Brain microvascular endothelial cell (primary cell): ENCODE measurements at regions not wholly inside any gene's neighbourhood (a gene's known extent, or its start where the extent isn't known, plus 50 kb on each side); places are given as distances from the start of the nearest gene placed in this dataset.
A peak's percentile ranks its signal among the peaks of the same experiment; 100 is the strongest.

Experiments
- DNase-seq: peaks from one replicate; pipeline ENCODE4 v3.0.0-alpha.2; 2020
- H3K27ac ChIP-seq: fragments of 250-450 bp; sonication (Bioruptor Pico); 2 replicates; pipeline ENCODE4 v1.5.1; 2020; ENCODE audit warnings: mild to moderate bottlenecking, moderate library complexity
- H3K27me3 ChIP-seq: fragments of 250-450 bp; sonication (Bioruptor Pico); replicated peaks from 2 replicates; pipeline ENCODE4 v1.5.1; 2020; ENCODE audit warnings: mild to moderate bottlenecking
- H3K36me3 ChIP-seq: fragments of 250-450 bp; sonication (Bioruptor Pico); replicated peaks from 2 replicates; pipeline ENCODE4 v1.5.1; 2020; ENCODE audit warnings: mild to moderate bottlenecking
- H3K4me3 ChIP-seq: 2 replicates; pipeline ENCODE4 v1.5.1; 2011; ENCODE audit warnings: low read depth, mild to moderate bottlenecking, control low read depth, low read length, moderate library complexity
- CTCF ChIP-seq: IDR thresholded peaks from 2 replicates; pipeline ENCODE4 v1.5.1; 2011; ENCODE audit warnings: low read depth, mild to moderate bottlenecking, moderate library complexity, low read length, control low read depth, inconsistent platforms; ENCODE audit errors: missing control alignments
- in situ Hi-C: cut with HindIII; loops from 2 replicates; pipeline ENCODE4 v1.10.0; 2017; ENCODE audit warnings: low sequenced_read_pairs, low pct_ligation_motif_present

GRCh38 chr3:174538151-174538550, 321.0 kb upstream of the NAALADL2 start:
- no peak for DNase-seq
- H3K27me3 ChIP-seq, result no peaks in the 10 kb centered on the region
- no peaks in the 10 kb centered on the region for H3K36me3 ChIP-seq
- in situ Hi-C loops, result no loop called here
- no peak overlapping the region for H3K4me3 ChIP-seq
- no peak for TF ChIP-seq CTCF
- H3K27ac ChIP-seq, result no peak overlapping the region

GRCh38 chr3:174540116-174540908, 318.8 kb upstream of the NAALADL2 start:
- in situ Hi-C loops, result no loop called here
- no peak for DNase-seq
- Histone ChIP-seq H3K36me3 (no peaks in the 10 kb centered on the region), H3K4me3 (no peak overlapping the region), H3K27ac (no peak overlapping the region), H3K27me3 (no peaks in the 10 kb centered on the region)
- no peak for TF ChIP-seq CTCF

DNA sequence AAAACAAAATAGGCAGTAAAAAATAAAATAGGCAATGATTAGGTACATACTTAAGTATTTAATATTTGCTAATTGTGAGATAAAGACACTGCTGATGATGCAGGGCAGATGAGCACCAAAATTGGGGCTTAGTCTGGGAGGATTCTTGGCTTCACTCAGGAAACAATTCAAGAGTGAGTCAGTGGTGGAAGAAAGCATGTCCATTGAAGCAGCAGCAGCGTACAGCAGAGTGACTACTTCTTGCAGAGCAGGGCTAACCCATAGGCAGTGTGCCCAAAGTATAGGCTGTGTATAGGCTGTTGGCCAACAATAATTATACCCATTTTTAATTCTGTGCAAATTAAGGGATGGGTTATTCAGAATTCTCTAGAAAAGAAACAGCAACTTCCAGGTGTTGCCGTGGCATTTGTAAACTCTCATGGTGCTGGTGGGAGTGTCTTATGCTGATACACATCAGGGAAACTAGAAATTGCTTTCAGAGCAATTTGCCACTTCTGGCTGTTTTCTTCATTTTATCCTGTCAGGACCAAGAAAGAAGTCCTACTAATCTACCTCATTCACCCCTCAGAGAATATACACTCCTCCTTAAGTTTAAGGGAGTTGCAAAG, 317.3 kb upstream of the NAALADL2 start:
- no peaks in the 10 kb centered on the region for H3K27me3 ChIP-seq
- no peak overlapping the region for H3K27ac ChIP-seq
- no peak overlapping the region for H3K4me3 ChIP-seq
- DNase-seq, result peak; percentile 28
- H3K36me3 ChIP-seq, result no peaks in the 10 kb centered on the region
- no peak for TF ChIP-seq CTCF
- in situ Hi-C loops, result no loop called here

GRCh38 chr3:174547801-174548435, 311.2 kb upstream of the NAALADL2 start:
- Histone ChIP-seq H3K27ac (no peak overlapping the region), H3K4me3 (no peak overlapping the region), H3K36me3 (no peaks in the 10 kb centered on the region), H3K27me3 (no peaks in the 10 kb centered on the region)
- TF ChIP-seq CTCF, result no peak
- DNase-seq, result no peak
- in situ Hi-C loops, result no loop called here

DNA sequence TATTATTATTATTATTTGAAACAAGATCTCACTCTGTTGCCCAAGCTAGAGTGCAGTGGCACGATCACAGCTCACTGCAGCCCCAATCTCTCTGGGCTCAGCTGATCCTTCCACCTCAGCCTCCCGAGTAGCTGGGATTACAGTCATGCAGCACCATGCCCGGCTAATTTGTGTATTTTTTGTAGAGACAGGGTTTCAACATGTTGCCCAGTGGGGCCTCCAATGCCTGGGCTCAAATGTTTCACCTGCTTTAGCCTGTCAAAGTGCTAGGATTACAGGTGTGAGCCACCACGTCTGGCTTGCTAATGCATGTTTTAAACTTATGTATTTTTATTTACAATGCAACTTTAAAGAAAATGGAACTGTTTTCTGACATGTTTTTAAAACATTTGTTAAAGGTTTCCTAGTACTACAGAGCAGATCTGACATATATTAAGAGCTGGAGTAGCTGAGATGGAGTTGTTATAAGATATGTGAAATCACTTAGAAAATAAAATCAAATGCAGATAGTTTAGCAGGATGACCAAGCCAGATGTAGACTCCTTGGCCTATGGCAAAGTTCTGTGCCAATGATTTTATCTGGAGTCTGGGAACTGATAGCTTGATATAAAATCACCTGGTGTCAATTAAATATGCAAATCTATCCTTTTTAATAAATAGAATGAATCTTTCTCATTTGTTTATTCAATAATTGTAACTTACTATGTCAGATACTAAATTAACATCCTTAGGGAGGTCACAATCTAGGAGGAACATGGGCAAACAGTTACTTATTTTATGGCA, 310.1 kb upstream of the NAALADL2 start:
- H3K4me3 ChIP-seq, result no peak overlapping the region
- in situ Hi-C loops, result no loop called here
- H3K36me3 ChIP-seq, result no peaks in the 10 kb centered on the region
- H3K27ac ChIP-seq, result no peak overlapping the region
- TF ChIP-seq CTCF, result no peak
- no peaks in the 10 kb centered on the region for H3K27me3 ChIP-seq
- no peak for DNase-seq
